ENCODE measurements at regions not wholly inside any gene's neighbourhood (a gene's known extent, or its start where the extent isn't known, plus 50 kb on each side); places are given as distances from the start of the nearest gene placed in this dataset.

- Histone ChIP-seq H2AFZ (ENCODE audit: low read depth, low read length) (no peak overlapping the region), H3K27me3 (ENCODE audit: control insufficient read depth in 2 of 2, insufficient read depth in 2 of 2, low read length in 2 of 2) (no peaks in the 10 kb centered on the region), H3K79me2 (ENCODE audit: control insufficient read depth, insufficient read depth, low read length) (no peaks in the 10 kb centered on the region), H3K36me3 (ENCODE audit: control insufficient read depth, insufficient read depth, low read length) (no peaks in the 10 kb centered on the region), H3K4me3 (no peak overlapping the region), H3K4me2 (ENCODE audit: insufficient read depth, low read length) (no peak overlapping the region), H3K27ac (ENCODE audit: extremely low read depth, low read depth, low read length) (no peak overlapping the region), H3K9ac (ENCODE audit: insufficient read depth in 1 of 2, low read depth in 2 of 2, low read length in 2 of 2) (no peak overlapping the region), H3K9me3 (replicated peaks; ENCODE audit: control insufficient read depth, insufficient read depth, low read depth, low read length) (peaks cover 1% of the 10 kb centered on the region; the same call in 1 of the 2 replicates), H3K9me1 (ENCODE audit: control insufficient read depth, insufficient read depth, low read length) (no peaks in the 10 kb centered on the region), H4K20me1 (replicated peaks; ENCODE audit: control insufficient read depth, insufficient read depth, low read length) (no peaks in the 10 kb centered on the region), H3K4me1 (replicated peaks in 1 of 2; ENCODE audit: control insufficient read depth in 2 of 2, insufficient read depth in 2 of 2, low read length in 2 of 2) (no peaks in the 10 kb centered on the region)
- intact Hi-C loops (cut with micrococcal nuclease) (no loop called here), in situ Hi-C loops (cut with MboI) (no loop called here)
- no peak for FAIRE-seq
- no peak for DNase-seq (ENCODE audit: extremely low read depth in 1 of 4, low spot score in 3 of 4)
- BruUV-seq (replicated peaks): no TSS peak
- 9% methylated on average over 4 of the region's 4 CpGs for WGBS (ENCODE audit: insufficient coverage, low coverage, missing lambda C conversion rate)
- ChIA-PET POLR2A (no interaction called here), CTCF (ENCODE audit: low intra/inter-chr PET ratio) (no interaction called here)
- TF ChIP-seq TFE3 (CRISPR knock-in tag; IDR thresholded peaks at IDR 0.05) (no peak), CTBP1 (IDR thresholded peaks at IDR 0.05; ENCODE audit: borderline replicate concordance) (no peak), KAT7 (CRISPR knock-in tag; IDR thresholded peaks at IDR 0.05; ENCODE audit: borderline replicate concordance) (no peak), GATAD2B (IDR thresholded peaks at IDR 0.05; ENCODE audit: borderline replicate concordance) (no peak), NCOA4 (IDR thresholded peaks at IDR 0.05; ENCODE audit: partially characterized antibody) (no peak), NCOR1 (IDR thresholded peaks at IDR 0.05) (no peak), KLF1 (tag; IDR thresholded peaks at IDR 0.05) (no peak), ID3 (CRISPR knock-in tag; IDR thresholded peaks at IDR 0.05) (no peak), ID3 (tag; IDR thresholded peaks at IDR 0.05) (no peak), HNRNPLL (IDR thresholded peaks at IDR 0.05; ENCODE audit: low read depth, low read length, poor library complexity, severe bottlenecking) (no peak)
- ATAC-seq: no peak
These were observed 195.9 kb upstream of the LRRN1 start for GRCh38 chr3:3603351-3603750.

Measured in K562 (cell line).